Putamen (tissue), 1 donor: ENCODE measurements at regions not wholly inside any gene's neighbourhood (a gene's known extent, or its start where the extent isn't known, plus 50 kb on each side); places are given as distances from the start of the nearest gene placed in this dataset.

Experiments used
- DNase-seq: peaks from one replicate; pipeline ENCODE4 v3.0.0-alpha.2; 2016; ENCODE audit warnings: low spot score

DNA sequence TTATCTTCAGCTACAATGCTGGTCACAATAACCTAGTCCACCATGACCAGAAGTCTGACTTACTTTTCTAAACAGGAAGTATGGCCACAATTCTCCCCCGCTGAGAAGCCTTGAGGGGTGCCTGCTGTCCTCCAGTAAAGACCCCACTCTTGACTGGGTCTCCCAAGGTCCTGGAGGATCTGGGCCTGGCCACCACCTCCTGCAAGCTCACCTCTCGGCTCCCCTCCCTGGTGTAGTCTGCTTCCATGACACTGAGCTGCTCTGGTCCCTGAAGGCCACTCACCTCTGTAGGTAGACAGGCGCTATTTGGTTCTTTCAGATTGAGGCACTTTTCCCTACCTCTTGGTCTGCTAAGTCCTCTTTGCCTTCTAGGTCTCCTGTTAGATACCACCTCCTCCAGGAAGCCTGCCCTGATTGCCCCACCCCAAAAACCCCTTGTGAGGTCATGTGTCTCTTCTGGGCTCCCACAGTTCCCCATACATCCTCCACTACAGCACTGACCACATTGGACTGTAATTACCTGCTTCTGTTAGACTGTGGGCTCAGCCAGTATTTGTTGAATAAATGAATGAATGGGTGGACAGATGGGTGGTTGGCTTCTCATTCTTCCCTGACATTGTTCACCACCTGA lies 62.6 kb upstream of the IER5L start:
- no peak for DNase-seq

DNA sequence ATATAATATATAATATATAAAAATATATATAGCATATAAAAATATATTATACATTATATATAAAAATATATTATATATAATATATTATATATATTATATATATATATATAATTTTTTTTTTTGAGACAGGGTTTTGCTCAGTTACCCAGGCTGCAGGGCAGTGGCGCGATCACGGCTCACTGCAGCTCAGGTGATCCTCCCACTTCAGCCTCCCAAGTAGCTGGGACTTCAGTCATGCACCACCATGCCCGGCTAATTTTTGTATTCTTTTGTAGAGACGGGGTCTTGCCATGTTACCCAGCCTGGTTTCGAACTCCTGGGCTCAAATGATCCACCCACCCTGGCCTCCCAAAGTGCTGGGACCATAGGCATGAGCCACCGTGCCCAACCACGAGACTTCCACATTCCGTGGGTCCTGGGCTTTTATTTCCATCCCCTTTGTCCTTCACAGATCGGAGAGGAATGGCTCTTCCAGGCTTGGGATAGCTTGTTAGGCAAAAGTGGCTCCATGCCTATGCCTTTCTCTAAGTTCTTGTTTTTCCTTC lies 62.0 kb upstream of the IER5L start:
- DNase-seq: no peak

DNA sequence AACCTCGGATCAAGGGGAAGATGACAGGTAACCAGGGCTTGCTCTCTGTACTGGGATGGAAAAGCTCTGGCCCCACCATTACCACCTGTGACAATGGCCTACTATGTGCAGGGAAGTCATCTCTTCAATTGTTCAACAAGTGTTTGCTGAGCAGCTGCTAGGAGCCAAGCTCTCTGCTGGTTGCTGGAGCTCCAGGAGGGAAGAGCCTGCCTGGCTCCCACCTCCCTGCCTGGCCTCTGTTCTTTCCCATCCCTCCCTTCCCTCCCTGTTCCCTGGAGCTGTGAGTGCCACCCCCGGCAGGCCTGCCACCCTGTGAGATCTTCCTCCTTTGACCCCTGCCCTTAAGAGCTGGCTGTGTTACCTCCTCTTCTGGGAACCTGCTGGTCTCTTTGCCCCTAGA lies 59.7 kb upstream of the IER5L start:
- DNase-seq: no peak

DNA sequence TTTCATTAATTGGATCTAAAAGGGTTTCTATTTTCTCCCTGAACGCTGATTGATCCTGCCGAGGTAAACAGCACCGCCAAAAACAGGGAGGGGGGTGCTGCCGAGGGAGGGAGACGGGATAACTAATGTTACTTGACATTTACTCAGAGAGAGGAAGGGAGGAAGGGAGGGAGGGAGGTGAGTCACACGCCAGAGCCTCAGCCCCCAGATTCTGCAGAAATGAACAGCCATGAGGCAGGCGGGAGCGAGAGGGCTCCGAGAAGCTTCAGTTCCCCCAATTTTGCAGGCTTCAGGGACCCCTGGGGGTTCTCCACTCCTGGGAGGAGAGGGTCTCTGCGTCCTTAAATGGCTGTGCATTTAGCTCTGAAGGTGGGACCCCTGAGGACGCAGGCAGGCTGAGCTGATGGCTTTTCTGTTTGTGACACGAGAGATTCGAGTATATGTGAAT lies 59.1 kb upstream of the IER5L start:
- peak; percentile 77 for DNase-seq

DNA sequence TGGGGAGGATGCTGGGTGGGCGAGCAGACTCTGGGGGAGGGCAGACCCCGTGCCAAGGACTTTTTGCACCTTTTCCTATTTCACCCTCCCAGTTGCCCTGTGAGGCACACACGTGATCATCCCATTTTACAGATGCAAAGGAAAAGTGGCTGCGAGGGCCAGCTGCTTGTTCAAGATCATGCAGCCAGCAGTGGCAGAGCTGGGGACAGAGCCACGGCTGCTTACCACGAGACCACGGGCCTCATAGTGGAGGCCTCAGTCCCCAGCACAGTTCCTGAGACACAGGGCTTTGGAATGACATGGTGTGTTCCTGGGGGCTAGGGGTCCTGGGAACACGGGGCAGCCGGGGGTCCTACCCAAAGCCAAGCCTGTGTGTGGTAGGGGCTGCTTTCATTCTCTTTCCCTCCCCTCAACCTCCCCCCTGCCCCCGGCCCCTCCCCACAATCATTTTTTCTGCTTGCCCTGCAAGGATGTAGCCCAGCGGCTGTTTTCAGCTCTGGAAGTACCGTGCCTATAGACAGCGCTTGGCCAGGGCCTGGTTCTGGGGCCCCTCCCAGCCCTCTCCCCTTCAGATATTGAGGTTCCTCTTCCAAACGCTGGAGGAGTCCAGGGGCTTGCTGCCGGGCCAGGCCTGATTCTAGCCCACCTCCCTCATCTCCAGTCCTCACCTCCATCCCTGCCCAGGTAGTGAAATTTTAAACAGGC lies 58.5 kb upstream of the IER5L start:
- DNase-seq: no peak

DNA sequence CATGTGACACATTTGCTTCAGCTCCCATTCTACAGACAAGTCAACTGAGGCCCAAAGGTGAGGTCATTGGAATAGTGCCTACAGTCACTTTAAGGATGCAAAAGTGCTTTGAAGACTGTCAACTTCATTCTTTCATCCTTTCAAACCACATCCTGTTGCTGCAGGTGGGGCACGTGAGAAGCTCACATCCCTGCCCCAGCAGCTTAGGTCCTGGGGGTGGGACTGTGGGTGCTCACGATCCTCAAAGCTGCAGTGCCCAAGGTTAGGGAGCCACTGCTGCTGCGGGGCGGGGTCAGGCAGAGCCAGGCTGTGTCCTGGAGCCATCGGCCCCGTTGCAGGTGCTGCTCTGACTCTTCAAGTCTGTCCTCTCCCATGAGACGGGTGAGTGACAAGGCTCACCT lies 57.9 kb upstream of the IER5L start:
- DNase-seq: no peak

DNA sequence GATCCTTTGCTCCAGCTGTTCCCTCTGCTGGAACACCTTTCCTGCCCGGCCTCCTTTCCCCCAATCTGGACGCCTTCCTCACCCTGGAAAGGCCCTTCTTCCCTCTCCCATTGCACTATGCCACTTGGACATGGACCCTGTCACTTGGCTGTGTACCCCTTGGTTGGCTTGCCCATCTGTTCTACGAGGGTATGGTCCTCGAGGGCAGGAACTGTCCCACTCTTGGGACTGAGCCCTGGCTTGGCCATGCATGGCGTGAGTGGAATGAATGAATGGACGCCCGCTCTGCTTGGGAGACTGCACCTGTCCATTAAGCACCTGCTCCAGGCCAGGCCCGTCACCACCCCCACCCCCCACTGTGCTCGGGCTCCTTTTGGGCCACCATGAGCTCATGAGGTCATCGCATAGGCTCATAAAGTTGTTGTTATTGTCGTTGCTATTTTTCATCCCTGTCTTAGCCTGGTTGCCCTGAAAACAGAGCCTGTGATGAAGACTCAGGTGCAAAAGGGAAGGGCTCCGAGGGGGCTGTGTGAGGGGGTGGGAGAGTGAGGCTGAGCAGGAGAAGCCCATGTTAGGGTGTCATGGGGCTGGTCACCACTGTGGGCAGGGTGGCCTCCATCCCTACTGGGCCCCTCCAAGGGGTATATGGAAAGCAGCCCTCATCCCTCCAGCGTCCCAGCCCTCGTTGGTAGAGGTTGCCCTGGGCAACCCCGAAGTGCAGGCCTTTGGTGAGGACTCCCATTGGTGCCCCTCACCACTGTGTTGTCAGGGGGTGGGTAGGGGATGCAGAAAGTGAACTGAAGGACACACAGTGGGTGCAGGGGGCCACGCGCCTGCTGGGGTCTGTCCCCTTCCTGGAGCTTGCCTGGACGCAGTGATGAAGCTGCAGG lies 57.2 kb upstream of the IER5L start:
- DNase-seq: no peak

DNA sequence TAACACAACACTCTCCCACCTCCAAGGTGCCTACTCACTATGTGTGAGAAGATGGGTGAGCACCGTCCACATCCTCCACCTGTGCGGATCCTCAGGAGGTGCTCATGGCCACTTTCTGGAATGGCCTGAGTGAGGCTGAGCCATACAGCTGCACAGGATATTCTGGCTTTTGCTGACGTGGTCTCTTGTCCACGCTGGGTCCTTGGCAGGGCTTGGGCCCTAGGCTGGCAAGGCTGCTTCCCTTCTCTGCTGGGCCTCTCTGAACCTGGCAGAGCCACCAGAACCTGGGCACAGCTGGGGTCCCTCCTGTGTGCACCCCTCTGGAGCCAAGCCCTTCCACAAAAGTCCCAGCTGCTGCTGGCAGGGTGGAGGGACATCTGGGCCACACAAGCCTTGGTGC lies 56.4 kb upstream of the IER5L start:
- DNase-seq: no peak

DNA sequence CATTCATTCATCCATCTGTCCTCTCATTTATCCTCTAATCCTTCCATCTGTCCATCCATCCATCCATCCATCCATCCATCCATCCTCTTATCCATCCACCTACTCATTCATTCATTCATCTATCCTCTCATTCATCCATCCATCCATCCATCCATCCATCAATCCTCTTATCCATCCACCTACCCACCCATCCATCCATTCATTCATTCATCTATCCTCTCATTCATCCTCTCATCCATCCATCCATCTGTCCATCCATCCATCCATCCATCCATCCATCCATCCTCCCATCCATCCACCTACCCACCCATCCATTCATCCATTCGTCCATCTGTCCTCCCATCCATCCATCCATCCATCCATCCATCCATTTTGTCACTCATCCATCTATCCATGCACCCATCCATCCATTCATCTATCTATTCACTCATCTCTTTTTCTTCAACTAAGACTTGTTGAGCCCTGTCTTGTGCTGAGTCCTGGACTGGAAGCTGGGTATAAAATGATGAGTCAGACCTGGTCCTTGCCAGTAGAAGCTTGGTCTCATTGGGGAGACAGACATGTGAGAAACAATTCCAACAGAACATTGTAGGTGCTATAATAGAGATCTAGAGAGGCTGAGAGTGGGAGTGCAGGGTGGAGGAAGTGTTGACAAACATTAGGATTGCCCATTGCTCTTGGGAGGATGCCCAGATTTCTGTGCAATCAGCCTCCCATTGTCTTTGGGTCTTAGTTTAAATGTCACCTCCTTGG lies 55.0 kb upstream of the IER5L start:
- no peak for DNase-seq

DNA sequence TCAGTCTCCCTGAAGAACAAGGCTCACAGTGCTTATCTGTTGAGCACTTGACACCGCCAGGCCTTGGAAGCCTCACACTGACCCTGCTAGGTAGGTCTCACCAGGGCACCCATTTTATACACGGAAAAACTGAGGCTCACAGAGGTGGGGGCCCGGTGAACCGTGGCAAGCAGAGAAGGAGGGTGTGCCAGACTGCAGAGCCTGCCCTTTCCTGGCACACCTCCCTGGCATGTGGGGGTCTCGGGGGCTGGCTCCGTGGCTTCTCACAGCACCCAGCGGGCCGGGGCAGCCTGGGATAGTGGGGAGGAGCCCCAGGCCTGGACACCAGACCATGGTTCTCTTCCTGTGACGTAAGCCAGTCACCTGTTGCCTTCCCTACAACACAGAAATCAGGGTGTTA lies 53.7 kb upstream of the IER5L start:
- DNase-seq: no peak

DNA sequence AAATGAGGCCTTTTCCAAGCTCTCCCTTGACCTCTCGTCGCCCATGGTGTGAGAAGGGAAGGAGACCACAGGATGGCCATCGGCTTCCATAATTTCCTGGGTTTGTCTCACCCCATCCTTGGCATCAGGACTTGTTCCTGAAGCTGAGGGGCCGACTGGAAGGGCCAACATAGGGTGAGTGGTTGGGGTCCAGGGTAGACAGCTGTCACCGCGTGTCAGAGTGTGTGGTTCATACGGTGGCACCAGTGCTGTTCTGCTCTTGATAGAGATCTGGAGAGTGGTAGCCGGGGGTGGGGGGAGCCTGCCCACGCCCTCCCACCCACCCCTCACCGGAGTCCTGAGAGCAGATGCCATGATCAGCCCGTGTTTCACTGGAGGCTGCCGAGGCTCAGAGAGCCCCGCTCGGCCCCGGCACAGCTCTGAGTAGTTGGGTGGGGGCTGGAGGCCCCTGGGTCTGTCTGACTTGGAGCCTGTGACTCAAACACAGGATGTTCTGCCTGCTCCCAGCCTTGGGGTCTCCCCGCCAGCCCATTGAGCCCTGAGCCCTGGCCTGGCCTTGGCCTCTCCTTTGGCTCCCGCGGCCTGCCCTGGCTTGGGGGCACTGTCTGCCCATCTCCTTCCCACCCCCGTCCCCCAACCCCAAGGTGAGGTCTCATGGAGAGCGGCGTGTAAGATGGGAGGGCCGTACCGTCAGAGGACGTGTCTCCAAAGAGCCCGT lies 53.1 kb upstream of the IER5L start:
- DNase-seq: no peak

DNA sequence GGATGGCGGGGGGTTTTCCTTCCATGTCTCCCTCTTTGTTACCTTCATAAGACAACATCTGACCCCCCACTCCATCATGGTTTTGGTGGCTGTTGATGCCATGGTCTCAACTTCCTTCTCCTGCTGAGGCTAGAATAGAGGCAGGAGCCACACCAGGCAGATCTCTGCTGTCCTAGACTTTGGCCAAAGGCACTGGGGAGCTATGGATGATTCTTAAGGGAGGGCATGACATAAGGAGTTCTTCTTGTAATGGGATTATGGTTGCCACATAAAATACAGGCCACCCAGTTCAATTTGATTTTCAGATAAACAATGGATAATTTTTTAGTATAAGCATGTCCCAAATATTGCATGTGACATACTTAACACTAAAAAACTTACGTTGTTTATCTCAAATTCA lies 52.2 kb upstream of the IER5L start:
- no peak for DNase-seq
